ENCODE measurements at regions not wholly inside any gene's neighbourhood (a gene's known extent, or its start where the extent isn't known, plus 50 kb on each side); places are given as distances from the start of the nearest gene placed in this dataset.

DNA sequence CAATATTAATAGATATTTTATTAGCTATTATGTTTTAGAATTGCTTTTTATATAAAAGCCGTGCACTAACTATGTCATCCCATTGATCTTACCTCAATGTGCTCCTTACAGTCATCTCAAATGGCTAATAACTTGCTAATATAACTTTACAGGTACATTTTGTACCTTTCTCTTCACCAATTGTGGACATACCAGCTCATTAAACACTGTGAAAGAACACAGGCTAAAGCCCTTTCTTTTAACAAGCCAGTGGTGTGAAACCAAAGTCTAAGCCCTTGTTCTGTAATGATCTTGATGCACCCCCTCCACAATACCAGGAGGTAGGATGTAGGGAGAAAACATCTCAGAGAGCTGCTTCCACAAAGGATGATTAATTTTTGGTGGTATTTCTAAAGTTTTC is 675.3 kb upstream of the USP15 start:
- TF ChIP-seq JUND (IDR thresholded peaks at IDR 0.05) (no peak), HNF4G (IDR thresholded peaks at IDR 0.05) (no peak), GABPA (IDR thresholded peaks at IDR 0.05 in 1 of 2, conservative IDR thresholded peaks at IDR 0.05 in 1 of 2) (no peak), SP1 (IDR thresholded peaks at IDR 0.05) (no peak), RAD21 (IDR thresholded peaks at IDR 0.05) (no peak), TAF1 (conservative IDR thresholded peaks at IDR 0.05) (no peak), FOXA1 (IDR thresholded peaks at IDR 0.05) (no peak), YY1 (IDR thresholded peaks at IDR 0.05) (no peak), EGR1 (IDR thresholded peaks at IDR 0.05; ENCODE audit: low read depth in 2 of 2) (no peak), HNF4A (conservative IDR thresholded peaks at IDR 0.05) (no peak)
- TF ChIP-seq, protein P1, sequence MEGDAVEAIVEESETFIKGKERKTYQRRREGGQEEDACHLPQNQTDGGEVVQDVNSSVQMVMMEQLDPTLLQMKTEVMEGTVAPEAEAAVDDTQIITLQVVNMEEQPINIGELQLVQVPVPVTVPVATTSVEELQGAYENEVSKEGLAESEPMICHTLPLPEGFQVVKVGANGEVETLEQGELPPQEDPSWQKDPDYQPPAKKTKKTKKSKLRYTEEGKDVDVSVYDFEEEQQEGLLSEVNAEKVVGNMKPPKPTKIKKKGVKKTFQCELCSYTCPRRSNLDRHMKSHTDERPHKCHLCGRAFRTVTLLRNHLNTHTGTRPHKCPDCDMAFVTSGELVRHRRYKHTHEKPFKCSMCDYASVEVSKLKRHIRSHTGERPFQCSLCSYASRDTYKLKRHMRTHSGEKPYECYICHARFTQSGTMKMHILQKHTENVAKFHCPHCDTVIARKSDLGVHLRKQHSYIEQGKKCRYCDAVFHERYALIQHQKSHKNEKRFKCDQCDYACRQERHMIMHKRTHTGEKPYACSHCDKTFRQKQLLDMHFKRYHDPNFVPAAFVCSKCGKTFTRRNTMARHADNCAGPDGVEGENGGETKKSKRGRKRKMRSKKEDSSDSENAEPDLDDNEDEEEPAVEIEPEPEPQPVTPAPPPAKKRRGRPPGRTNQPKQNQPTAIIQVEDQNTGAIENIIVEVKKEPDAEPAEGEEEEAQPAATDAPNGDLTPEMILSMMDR (IDR thresholded peaks at IDR 0.05; ENCODE audit: low read depth, low read length, missing input control) = no peak
- TF ChIP-seq, protein P2, sequence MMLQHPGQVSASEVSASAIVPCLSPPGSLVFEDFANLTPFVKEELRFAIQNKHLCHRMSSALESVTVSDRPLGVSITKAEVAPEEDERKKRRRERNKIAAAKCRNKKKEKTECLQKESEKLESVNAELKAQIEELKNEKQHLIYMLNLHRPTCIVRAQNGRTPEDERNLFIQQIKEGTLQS (IDR thresholded peaks at IDR 0.05) = no peak
- TF ChIP-seq, protein P3, sequence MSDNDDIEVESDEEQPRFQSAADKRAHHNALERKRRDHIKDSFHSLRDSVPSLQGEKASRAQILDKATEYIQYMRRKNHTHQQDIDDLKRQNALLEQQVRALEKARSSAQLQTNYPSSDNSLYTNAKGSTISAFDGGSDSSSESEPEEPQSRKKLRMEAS (IDR thresholded peaks at IDR 0.05) = no peak
- TF ChIP-seq, protein P4, sequence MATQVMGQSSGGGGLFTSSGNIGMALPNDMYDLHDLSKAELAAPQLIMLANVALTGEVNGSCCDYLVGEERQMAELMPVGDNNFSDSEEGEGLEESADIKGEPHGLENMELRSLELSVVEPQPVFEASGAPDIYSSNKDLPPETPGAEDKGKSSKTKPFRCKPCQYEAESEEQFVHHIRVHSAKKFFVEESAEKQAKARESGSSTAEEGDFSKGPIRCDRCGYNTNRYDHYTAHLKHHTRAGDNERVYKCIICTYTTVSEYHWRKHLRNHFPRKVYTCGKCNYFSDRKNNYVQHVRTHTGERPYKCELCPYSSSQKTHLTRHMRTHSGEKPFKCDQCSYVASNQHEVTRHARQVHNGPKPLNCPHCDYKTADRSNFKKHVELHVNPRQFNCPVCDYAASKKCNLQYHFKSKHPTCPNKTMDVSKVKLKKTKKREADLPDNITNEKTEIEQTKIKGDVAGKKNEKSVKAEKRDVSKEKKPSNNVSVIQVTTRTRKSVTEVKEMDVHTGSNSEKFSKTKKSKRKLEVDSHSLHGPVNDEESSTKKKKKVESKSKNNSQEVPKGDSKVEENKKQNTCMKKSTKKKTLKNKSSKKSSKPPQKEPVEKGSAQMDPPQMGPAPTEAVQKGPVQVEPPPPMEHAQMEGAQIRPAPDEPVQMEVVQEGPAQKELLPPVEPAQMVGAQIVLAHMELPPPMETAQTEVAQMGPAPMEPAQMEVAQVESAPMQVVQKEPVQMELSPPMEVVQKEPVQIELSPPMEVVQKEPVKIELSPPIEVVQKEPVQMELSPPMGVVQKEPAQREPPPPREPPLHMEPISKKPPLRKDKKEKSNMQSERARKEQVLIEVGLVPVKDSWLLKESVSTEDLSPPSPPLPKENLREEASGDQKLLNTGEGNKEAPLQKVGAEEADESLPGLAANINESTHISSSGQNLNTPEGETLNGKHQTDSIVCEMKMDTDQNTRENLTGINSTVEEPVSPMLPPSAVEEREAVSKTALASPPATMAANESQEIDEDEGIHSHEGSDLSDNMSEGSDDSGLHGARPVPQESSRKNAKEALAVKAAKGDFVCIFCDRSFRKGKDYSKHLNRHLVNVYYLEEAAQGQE (IDR thresholded peaks at IDR 0.05) = no peak
